Large intestine (tissue), 3 donors: ENCODE measurements at regions not wholly inside any gene's neighbourhood (a gene's known extent, or its start where the extent isn't known, plus 50 kb on each side); places are given as distances from the start of the nearest gene placed in this dataset.
"Not testable (repeated sequence)": the region's sequence is repeated elsewhere in the genome, so short reads cannot be mapped to it uniquely, and the experiment has no call there.

Source experiments
- DNase-seq, 2 donors: peaks; one replicate each; pipeline versions ENCODE4 v3.0.0 to v3.0.0-alpha.2; 2013
- H3K27ac ChIP-seq: one replicate; pipeline ENCODE4 v1.5.1; 2013; ENCODE audit warnings: low read length
- H3K27me3 ChIP-seq: 2 replicates; pipeline ENCODE4 v1.6.1; 2013; ENCODE audit warnings: low read length; ENCODE audit not compliant: control insufficient read depth, insufficient read depth
- H3K36me3 ChIP-seq: 2 replicates; pipeline ENCODE4 v1.6.1; 2013; ENCODE audit warnings: low read length; ENCODE audit not compliant: control insufficient read depth, insufficient read depth
- H3K4me1 ChIP-seq: one replicate; pipeline ENCODE4 v1.6.1; 2013; ENCODE audit warnings: low read length; ENCODE audit not compliant: control insufficient read depth, insufficient read depth
- H3K4me3 ChIP-seq: one replicate; pipeline ENCODE4 v1.5.1; 2013; ENCODE audit warnings: low read length
- H3K9me3 ChIP-seq: one replicate; pipeline ENCODE4 v1.6.1; 2013; ENCODE audit warnings: mild to moderate bottlenecking, low read depth, low read length, moderate library complexity; ENCODE audit not compliant: control insufficient read depth
- WGBS: methylation state at CpG from one replicate; pipeline ENCODE4 v1.1.5; 2013; ENCODE audit warnings: low lambda C conversion rate; ENCODE audit not compliant: insufficient coverage; 5-methylcytosine and 5-hydroxymethylcytosine counted together

DNA sequence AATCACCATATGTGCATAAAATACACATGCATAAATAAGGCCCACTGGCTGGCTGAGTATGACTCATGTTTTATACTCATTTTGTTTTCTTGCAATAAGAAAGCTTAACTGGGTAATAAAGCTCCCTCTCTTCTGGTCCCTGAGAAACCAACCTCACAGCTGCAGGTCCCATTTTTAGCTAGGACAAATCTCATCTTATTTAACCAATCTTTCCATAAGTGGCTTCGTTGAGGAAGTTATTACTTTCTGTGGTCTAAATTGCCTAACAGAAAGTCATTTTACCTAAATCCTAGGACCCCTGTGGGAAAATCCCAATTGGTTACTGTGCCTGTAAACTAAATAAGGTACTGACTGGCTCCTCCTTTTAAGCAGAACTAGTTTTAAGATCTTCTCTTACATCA lies 232.8 kb upstream of the FBXO33 start:
- Histone ChIP-seq H3K4me3 (no peak overlapping the region), H3K9me3 (no peaks in the 10 kb centered on the region), H3K36me3 (no peaks in the 10 kb centered on the region), H3K4me1 (no peaks in the 10 kb centered on the region), H3K27me3 (no peaks in the 10 kb centered on the region), H3K27ac (no peak overlapping the region)
- DNase-seq, result no peak
- no CpG with 5 or more reads among the region's 1 CpG for WGBS

DNA sequence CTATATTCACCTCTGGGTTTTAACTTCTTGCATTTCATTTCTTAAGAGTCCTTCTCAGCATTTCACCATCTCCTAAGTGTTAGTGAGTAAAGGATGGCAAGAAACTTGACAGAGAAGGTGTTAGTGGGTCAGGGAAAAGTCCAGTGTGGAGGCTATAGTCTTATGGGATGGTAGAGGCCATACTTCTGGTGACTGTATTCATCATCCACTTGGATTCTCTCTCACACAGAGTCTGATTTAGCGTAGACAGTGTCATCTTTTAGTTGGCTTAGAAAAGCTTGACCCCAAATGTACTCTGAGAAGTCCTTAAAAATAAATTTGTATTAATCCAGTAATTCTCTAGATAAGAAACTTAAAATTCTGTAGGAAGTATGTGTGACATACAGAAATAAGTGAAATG lies 232.4 kb upstream of the FBXO33 start:
- Histone ChIP-seq H3K4me3 (no peak overlapping the region), H3K4me1 (no peaks in the 10 kb centered on the region), H3K27ac (no peak overlapping the region), H3K36me3 (no peaks in the 10 kb centered on the region), H3K9me3 (no peaks in the 10 kb centered on the region), H3K27me3 (no peaks in the 10 kb centered on the region)
- DNase-seq, result no peak
- WGBS, result no CpG with 5 or more reads among the region's 1 CpG

DNA sequence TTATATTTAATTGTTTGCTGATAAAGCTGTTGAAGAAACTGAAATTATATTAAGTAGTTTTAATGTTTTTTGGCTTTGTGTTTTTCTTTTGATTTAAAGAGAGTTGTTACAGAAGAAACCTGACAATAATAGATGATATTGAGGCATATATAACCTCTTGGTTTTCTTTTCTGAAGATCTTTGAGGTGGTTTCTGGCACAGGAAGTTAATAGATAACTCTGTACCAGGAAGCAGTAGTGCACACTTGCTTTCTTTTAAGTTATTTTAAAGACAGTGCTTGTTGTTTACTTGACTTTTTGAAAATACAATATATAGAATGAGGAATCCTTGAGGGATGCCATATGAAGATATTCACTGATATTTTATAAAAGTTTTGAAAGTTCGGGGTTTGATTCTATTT lies 209.0 kb upstream of the FBXO33 start:
- no peak overlapping the region for H3K27ac ChIP-seq
- no peak for DNase-seq
- H3K4me1 ChIP-seq, result no peaks in the 10 kb centered on the region
- no peaks in the 10 kb centered on the region for H3K9me3 ChIP-seq
- no peak overlapping the region for H3K4me3 ChIP-seq
- no peaks in the 10 kb centered on the region for H3K36me3 ChIP-seq
- no peaks in the 10 kb centered on the region for H3K27me3 ChIP-seq
- WGBS, result no CpG with 5 or more reads among the region's 1 CpG

DNA sequence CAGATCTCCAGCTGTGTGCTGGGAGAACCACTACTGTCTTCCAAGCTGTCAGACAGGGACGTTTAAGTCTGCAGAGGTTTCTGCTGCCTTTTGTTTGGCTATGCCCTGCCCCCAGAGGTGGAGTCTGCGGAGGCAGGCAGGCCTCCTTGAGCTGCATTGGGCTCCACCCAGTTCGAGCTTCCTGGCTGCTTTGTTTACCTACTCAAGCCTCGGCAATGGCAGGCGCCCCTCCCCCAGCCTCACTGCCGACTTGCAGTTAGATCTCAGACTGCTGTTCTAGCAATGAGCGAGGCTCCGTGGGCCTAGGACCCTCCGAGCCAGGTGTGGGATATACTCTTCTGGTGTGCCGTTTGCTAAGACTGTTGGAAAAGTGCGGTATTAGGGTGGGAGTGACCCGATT lies 206.8 kb upstream of the FBXO33 start:
- not testable (repeated sequence) for DNase-seq, H3K4me1 ChIP-seq, H3K27me3 ChIP-seq, H3K27ac ChIP-seq, H3K9me3 ChIP-seq, H3K4me3 ChIP-seq, H3K36me3 ChIP-seq
- WGBS, result no CpG with 5 or more reads among the region's 12 CpGs

DNA sequence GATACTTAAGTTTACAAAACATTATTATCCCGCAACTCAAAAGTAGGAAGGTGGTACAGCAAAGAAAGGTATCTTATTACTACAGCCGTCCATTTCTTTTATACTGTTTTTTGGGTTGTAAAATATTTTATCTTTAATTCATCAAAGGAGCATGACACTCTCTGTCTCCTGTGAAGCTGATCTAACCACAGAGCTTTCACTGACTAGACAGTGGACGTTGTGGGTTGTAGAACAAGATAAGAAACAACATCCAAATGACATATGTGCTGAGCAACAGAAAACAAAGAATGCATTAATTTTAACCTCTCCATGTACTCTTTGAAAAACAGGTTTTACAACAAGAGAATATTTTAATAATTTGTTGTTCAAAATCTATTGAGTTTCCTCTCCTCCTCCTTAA lies 195.9 kb upstream of the FBXO33 start:
- no peak overlapping the region for H3K4me3 ChIP-seq
- no peaks in the 10 kb centered on the region for H3K36me3 ChIP-seq
- WGBS, result 65% methylated on average over 2 of the region's 3 CpGs
- no peak for DNase-seq
- no peak overlapping the region for H3K27ac ChIP-seq
- H3K4me1 ChIP-seq, result no peaks in the 10 kb centered on the region
- no peaks in the 10 kb centered on the region for H3K27me3 ChIP-seq
- H3K9me3 ChIP-seq, result no peaks in the 10 kb centered on the region

DNA sequence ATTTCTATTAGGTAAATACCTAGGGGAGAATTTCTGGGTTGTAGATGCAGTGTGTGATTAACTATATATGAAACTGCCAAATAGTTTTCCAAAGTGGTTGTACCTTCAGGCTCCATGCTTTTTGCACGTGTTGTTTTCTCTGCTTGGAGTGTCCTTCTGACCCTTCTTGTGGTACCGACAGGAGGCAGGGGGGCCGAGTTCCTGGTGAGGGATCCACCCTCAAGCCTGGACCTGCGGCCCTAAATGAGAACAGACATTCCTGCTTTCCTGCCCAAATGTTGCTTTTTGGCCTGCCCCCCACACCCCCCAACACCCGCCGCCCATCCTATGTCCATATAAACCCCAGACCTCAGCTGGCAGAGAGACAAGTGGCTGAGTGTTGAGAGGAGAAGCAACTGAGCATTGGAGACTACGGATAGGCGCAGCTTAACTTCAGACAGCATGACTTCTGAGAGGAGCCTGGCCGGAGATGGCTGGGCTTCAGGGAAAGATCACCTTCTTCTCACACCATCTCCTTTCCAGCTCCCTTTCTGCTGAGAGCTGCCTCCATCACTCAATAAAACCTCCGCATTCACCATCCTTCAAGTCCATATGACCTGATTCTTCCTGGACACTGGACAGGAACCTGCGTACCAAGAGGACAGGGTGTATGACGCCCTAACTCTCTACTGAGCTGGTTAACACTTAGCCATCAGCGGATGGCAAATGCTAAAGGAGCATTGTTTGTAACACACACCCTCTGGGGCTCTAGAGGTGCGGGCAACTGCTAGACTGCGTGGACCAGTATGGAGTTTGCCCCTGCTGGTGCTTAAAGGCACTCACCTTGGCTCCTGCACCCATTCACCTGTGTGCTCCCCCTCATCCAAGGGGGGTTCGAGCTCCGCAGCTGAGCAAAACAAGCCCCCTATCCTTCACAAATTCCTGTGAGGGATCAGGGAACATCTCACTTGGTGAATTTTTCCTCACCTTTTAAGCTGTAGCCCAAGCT lies 194.7 kb upstream of the FBXO33 start:
- H3K27ac ChIP-seq, result no peak overlapping the region

DNA sequence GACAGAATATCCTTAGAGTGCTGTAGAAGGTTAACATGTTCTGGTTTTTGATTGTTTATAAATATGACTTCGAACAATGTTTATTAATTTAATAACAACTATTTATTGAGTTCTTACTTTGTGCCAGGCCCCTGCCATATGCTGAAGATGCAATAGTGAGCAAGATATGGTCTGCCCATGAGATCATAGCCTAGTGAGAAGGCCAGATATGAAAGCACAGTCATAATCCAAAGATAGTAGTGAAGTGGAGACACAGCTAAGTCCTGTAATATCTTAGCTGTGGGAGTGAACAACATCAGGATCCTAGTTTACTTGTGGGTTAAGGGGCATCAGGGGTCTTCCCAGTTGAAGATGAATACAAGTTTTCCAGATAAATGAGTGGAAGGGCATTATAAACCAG lies 189.4 kb upstream of the FBXO33 start:
- H3K9me3 ChIP-seq, result no peaks in the 10 kb centered on the region

More for the DNA sequence above, 194.7 kb upstream of the FBXO33 start:
- Histone ChIP-seq H3K4me3 (no peak overlapping the region), H3K9me3 (no peaks in the 10 kb centered on the region), H3K27me3 (no peaks in the 10 kb centered on the region), H3K4me1 (no peaks in the 10 kb centered on the region), H3K36me3 (no peaks in the 10 kb centered on the region)
- no peak for DNase-seq
- no CpG with 5 or more reads among the region's 17 CpGs for WGBS

DNA sequence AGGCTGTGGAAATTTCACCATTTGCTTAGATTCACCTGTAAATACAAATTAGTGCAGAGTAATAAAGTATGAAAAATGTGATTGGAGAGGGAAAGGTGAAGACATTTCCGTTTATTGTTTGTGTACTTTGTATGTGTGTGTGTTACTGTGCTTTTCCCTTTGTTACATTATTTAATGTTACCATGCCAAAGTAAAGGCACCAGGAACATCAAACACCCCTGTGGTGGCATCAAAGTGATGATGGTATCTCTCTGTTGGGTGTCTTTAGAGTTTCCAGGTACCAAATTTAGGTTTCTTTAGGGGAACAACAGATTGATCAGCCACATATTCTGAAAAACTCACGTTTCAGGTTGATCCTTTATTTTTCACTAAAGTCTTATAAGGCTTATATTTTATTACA lies 189.0 kb upstream of the FBXO33 start:
- H3K4me1 ChIP-seq, result no peaks in the 10 kb centered on the region

More for the DNA sequence above, 189.4 kb upstream of the FBXO33 start:
- Histone ChIP-seq H3K36me3 (no peaks in the 10 kb centered on the region), H3K27ac (no peak overlapping the region), H3K4me1 (no peaks in the 10 kb centered on the region), H3K27me3 (no peaks in the 10 kb centered on the region), H3K4me3 (no peak overlapping the region)
- DNase-seq, result no peak
- no CpG with 5 or more reads among the region's 1 CpG for WGBS

DNA sequence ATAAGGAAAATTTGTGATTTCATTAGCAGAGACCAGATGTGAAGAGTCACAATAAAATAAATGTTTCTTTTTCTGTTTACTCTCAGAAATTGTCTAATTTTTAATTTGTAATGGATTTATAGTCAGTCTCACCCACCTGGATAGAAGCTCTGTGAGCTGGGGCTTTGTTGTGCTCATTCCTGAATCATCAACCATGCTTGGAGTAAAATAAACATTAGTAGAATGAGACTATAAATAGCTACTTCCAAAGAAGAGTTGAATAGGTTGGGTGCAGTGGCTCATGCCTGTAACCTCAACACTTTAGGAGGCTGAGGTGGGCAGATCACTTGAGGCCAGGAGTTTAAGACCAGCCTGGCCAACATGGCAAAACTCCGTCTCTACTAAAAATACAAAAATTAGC lies 185.3 kb upstream of the FBXO33 start:
- H3K4me3 ChIP-seq, result no peak overlapping the region
- DNase-seq, result no peak
- H3K27ac ChIP-seq, result no peak overlapping the region
- H3K36me3 ChIP-seq, result no peaks in the 10 kb centered on the region
- H3K4me1 ChIP-seq, result no peaks in the 10 kb centered on the region
- H3K27me3 ChIP-seq, result no peaks in the 10 kb centered on the region
- no peaks in the 10 kb centered on the region for H3K9me3 ChIP-seq
- no CpG with 5 or more reads among the region's 1 CpG for WGBS

More for the DNA sequence above, 189.0 kb upstream of the FBXO33 start:
- WGBS, result 75% methylated on average over 1 of the region's 2 CpGs
- Histone ChIP-seq H3K27me3 (no peaks in the 10 kb centered on the region), H3K9me3 (no peaks in the 10 kb centered on the region), H3K27ac (no peak overlapping the region), H3K4me3 (no peak overlapping the region), H3K36me3 (no peaks in the 10 kb centered on the region)
- no peak for DNase-seq

DNA sequence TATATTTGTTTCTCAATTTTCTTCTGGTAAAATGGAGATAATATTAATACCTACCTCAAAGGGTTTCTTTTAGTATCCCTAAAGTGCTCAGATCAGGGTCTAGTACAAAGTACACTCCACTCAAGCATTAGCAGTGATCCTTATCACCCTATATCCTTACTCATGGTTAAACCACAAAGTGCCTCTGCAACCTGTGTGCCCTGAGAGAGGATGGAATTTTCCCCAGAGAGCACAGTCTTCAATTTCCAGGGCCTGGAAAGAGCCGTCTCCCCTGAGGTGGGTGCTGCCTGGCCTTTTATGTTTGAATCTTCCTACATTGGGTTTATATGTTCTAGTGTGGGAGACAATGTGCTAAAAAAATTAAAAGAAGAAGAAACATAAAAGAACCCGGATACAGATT lies 183.1 kb upstream of the FBXO33 start:
- Histone ChIP-seq H3K36me3 (no peaks in the 10 kb centered on the region), H3K27ac (no peak overlapping the region), H3K4me3 (no peak overlapping the region), H3K4me1 (no peaks in the 10 kb centered on the region), H3K27me3 (no peaks in the 10 kb centered on the region), H3K9me3 (no peaks in the 10 kb centered on the region)
- no peak for DNase-seq
- WGBS, result 88% methylated on average over 1 of the region's 2 CpGs
